NT2/D1 (cell line): ENCODE measurements at regions not wholly inside any gene's neighbourhood (a gene's known extent, or its start where the extent isn't known, plus 50 kb on each side); places are given as distances from the start of the nearest gene placed in this dataset.

Source experiments
- DNase-seq: peaks from one replicate; pipeline ENCODE4 v3.0.0-alpha.2; 2011; ENCODE audit warnings: low read depth, low spot score
- H3K27me3 ChIP-seq: 2 replicates; pipeline ENCODE4 v1.6.0; 2011; ENCODE audit warnings: mild to moderate bottlenecking; ENCODE audit not compliant: insufficient read length, insufficient read depth
- H3K36me3 ChIP-seq: 2 replicates; pipeline ENCODE4 v1.6.1; 2011; ENCODE audit warnings: mild to moderate bottlenecking, low read length, mixed read lengths; ENCODE audit not compliant: insufficient read depth, insufficient read length
- H3K4me1 ChIP-seq: 2 replicates; pipeline ENCODE4 v1.5.1; 2011; ENCODE audit not compliant: insufficient read depth, insufficient read length
- H3K4me3 ChIP-seq: 2 replicates; pipeline ENCODE4 v1.5.1; 2011; ENCODE audit warnings: low read depth; ENCODE audit not compliant: insufficient read length
- H3K9ac ChIP-seq: 2 replicates; pipeline ENCODE4 v1.6.0; 2011; ENCODE audit warnings: low read depth; ENCODE audit not compliant: insufficient read length
- H3K9me3 ChIP-seq: 2 replicates; pipeline ENCODE4 v1.5.1; 2011; ENCODE audit warnings: mild to moderate bottlenecking, low read length; ENCODE audit not compliant: insufficient read depth
- SUZ12 ChIP-seq: IDR thresholded peaks from 2 replicates; pipeline ENCODE4 v1.6.1; 2011; ENCODE audit not compliant: insufficient read length, insufficient read depth; ENCODE audit errors: extremely low read depth
- YY1 ChIP-seq: IDR thresholded peaks from 2 replicates; pipeline ENCODE4 v1.6.1; 2011; ENCODE audit not compliant: insufficient read length, insufficient read depth
- ZNF274 ChIP-seq: IDR thresholded peaks from 2 replicates; pipeline ENCODE4 v1.6.1; 2011; ENCODE audit warnings: mild to moderate bottlenecking, low read depth, low read length

DNA sequence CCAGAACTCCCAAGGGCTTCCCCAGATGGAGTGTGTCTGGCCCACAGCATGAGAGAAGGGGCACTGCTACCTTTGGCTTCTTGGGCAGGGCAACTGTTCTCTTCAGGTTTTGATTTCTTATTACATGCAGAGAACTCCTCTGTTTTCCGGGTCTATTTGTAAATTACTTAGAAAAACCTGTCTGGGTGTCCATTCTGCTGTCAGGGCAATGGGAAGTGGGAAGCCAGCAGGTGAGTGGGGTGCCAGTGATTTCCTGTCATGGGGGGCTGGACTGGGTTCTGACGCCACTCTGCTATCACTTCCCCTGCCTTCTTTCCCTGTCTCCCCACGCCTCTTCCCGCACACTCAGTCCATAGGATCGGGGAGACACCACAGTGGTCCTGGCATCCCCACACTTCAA is 58.0 kb upstream of the LGALSL start:
- H3K4me3 ChIP-seq = no peak overlapping the region
- no peak for DNase-seq
- peaks cover 6% of the 10 kb centered on the region for H3K4me1 ChIP-seq
- no peak overlapping the region for H3K9ac ChIP-seq
- TF ChIP-seq YY1 (no peak), ZNF274 (no peak), SUZ12 (no peak)
- H3K27me3 ChIP-seq = no peaks in the 10 kb centered on the region
- H3K36me3 ChIP-seq = no peaks in the 10 kb centered on the region
- peaks cover 1% of the 10 kb centered on the region; the same call in 1 of the 2 replicates for H3K9me3 ChIP-seq

DNA sequence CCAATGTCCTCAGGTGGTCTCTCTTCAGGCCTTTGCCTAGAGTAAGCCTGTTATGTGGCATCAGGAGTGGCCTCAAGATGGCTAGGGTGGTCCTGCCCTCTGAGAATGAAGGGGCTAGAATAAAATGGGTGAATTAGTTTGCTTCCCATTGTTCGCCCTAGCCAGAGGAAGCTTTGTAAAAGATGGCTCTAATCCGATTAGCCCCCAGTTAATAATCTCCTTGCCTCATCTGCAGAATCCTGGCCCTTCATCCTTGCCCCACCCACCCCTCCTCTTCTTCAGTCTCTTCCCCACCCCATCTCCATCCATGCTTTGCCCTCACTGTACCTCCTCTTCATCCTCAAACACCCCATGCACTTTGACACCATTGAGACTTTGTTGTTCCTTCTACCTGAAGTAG is 57.4 kb upstream of the LGALSL start:
- no peak for TF ChIP-seq YY1
- no peak for TF ChIP-seq SUZ12
- TF ChIP-seq ZNF274 = no peak
- Histone ChIP-seq H3K36me3 (no peaks in the 10 kb centered on the region), H3K27me3 (no peaks in the 10 kb centered on the region), H3K4me1 (peaks cover 7% of the 10 kb centered on the region), H3K4me3 (no peak overlapping the region), H3K9me3 (no peaks in the 10 kb centered on the region), H3K9ac (no peak overlapping the region)
- DNase-seq = no peak

DNA sequence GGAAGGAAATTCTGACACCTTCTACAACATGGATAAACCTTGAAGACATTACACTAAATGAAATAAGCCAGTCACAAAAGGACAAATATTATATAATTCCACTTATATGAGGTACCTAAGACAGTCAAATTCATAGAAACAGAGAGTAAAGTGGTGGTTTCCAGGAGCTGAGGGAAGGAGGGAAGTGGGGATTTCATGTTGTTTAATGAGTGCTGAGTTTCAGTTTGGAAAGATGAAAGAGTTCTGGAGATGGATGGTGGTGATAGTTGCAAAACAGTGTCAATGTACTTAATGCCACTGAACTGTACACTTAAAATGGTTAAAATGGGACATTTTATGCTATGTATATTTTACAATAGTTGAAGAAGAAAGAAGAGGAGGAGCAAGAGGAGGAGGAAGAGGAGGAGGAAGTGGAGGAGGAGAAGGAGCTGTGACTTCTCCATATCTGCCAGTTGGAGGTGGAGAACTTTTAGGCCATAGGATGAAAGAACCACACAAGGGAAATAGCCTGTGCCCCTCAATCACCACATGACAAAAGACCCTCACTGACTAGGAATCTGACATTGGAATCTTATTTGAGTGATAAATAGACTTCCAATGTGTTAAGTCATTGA is 55.3 kb upstream of the LGALSL start:
- Histone ChIP-seq H3K4me3 (no peak overlapping the region), H3K9me3 (no peaks in the 10 kb centered on the region), H3K9ac (no peak overlapping the region), H3K4me1 (peaks cover 7% of the 10 kb centered on the region), H3K36me3 (no peaks in the 10 kb centered on the region), H3K27me3 (no peaks in the 10 kb centered on the region)
- TF ChIP-seq YY1 = no peak
- TF ChIP-seq ZNF274 = no peak
- no peak for TF ChIP-seq SUZ12
- DNase-seq = no peak

DNA sequence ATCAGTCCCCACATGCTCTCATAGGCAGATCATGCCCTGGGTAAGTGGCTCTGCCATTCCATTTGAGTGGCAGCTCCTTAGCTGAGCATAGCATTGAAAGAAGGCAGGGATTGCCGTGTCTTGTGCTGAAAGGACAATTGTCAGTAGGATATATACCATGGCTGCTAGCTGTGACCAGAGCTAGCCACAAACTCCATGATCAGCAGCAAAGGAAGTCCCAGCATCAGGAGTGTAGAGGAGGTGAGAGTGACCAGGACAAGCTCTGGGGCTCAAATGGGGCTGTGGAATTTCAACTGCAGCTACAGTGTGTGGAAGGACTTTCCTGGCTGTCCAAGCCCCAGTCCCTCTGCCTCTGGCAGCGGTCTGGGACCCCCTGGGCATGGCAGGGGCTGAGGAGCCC is 54.4 kb upstream of the LGALSL start:
- Histone ChIP-seq H3K9ac (no peak overlapping the region), H3K27me3 (no peaks in the 10 kb centered on the region), H3K9me3 (no peaks in the 10 kb centered on the region), H3K4me1 (peaks cover 7% of the 10 kb centered on the region), H3K36me3 (no peaks in the 10 kb centered on the region), H3K4me3 (no peak overlapping the region)
- TF ChIP-seq ZNF274 (no peak), YY1 (no peak), SUZ12 (no peak)
- DNase-seq = no peak

DNA sequence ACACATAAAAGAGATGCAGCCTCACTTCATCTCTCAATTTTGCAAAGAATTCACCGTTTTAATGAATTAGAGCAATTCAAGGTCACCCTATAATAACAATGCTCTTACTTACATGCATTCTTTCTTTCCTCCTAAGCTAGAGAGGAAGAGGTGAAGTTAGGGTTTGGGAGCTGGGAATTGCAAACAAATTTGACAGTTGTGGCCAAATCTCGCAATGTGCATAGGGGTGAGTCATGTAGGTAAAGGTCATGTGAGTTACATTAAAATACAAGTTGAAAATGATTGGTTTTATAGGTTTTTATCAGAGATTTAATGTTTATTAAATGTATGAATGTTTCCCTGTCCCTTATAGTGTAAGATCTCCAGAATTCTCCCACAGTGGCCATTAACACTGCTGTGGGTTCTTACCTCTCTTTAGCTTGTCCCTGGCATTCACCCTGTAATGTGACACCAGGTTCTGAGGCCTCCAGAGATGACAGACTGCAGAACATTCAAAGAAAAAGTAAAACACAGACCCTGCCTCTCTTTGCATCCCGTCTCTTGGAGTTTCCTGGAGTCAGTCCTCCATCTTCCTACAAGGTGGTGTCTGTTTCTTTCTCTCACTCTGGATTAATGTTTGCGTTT is 53.7 kb upstream of the LGALSL start:
- Histone ChIP-seq H3K4me3 (no peak overlapping the region), H3K36me3 (no peaks in the 10 kb centered on the region), H3K9me3 (no peaks in the 10 kb centered on the region), H3K27me3 (no peaks in the 10 kb centered on the region), H3K9ac (no peak overlapping the region), H3K4me1 (peaks cover 7% of the 10 kb centered on the region)
- no peak for DNase-seq
- TF ChIP-seq YY1 (no peak), SUZ12 (no peak), ZNF274 (no peak)

DNA sequence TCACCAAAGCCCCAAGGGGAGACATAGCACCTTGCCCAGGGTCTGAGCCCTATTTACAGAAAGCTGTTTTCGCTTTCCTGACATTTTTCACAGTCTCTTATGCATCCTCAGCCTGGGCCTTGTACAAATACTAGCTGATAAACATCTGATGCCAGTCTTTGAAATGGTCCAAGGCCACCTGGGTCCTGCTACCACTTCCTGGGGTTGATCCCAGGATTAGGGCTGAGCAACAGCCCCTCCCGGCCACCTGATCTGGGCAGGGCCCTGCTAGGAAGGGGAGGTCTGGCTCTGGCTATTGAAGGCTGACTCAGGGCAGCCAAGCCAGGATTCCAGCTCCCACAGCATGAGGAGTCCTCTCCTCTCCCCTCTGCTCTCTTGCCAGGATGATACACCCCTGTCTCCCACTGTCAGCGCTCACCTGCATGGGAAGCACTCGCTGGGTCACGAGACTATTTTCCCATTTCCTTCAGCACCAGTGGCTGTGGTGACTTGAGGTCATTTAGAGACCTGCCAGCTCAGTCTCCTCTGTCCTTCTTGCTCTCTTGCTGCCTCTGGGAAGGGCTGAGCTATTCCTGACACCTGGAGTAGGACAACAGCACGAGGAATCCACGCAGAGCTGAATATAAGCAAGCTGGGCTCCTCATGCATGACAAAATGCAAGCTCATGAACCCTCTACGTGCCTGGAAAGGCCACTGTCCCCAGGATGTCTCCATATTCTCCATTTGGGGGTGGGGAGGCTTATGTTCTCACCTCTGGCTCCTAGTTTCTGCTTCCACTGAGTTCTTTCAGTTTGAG is 53.0 kb upstream of the LGALSL start:
- H3K4me3 ChIP-seq = no peak overlapping the region
- no peak for DNase-seq

DNA sequence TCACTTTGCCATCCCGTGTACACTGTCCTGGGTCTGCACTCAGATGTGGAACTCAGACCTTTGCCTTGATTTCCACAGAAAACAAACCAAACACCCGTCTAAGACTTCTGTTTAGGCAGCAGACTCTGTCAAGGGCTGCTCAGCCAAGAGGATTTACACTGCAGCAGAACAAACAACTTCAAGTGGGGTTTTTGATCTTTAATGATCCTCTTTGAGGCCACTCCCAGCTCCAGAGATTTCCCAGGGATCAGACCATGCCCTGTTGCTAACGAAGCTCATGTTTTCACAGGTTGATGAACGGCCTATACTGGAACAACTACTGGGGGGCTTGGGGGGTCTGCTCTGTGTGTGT is 52.5 kb upstream of the LGALSL start:
- Histone ChIP-seq H3K4me1 (peaks cover 7% of the 10 kb centered on the region), H3K9ac (no peak overlapping the region), H3K9me3 (no peaks in the 10 kb centered on the region), H3K36me3 (no peaks in the 10 kb centered on the region), H3K27me3 (no peaks in the 10 kb centered on the region), H3K4me3 (no peak overlapping the region)
- TF ChIP-seq SUZ12 (no peak), ZNF274 (no peak), YY1 (no peak)
- no peak for DNase-seq

More for the DNA sequence above, 53.0 kb upstream of the LGALSL start:
- peaks cover 7% of the 10 kb centered on the region for H3K4me1 ChIP-seq
- no peaks in the 10 kb centered on the region for H3K36me3 ChIP-seq
- no peaks in the 10 kb centered on the region for H3K27me3 ChIP-seq
- TF ChIP-seq ZNF274 (no peak), YY1 (no peak), SUZ12 (no peak)
- no peak overlapping the region for H3K9ac ChIP-seq
- no peaks in the 10 kb centered on the region for H3K9me3 ChIP-seq
